IMR-90 (cell line): ENCODE measurements at regions not wholly inside any gene's neighbourhood (a gene's known extent, or its start where the extent isn't known, plus 50 kb on each side); places are given as distances from the start of the nearest gene placed in this dataset.

Experiments used
- ATAC-seq: fragments of 200-7000 bp; cut with Tn5 transposase; 2 replicates; pipeline ENCODE4 v1.9.1; 2020; ENCODE audit warnings: low read depth, mild to moderate bottlenecking, moderate library complexity
- BruUV-seq: library from RNA; stranded (reverse); fragments of 400-500 nt; replicated peaks from 2 replicates; lab custom pipeline; 2021; lab: Mats Ljungman, UMichigan
- CTCF ChIA-PET: fragments of 300-600 bp; formaldehyde crosslinking; extraction: SDS; loops from one replicate; lab custom pipeline; 2021; ENCODE audit warnings: antibody characterized with exemption; lab: Yijun Ruan, JAX
- POLR2A ChIA-PET: fragments of 300-600 bp; sonication (Branson Sonifier 250); formaldehyde crosslinking; loops from one replicate; lab custom pipeline; 2022; ENCODE audit warnings: antibody characterized with exemption; ENCODE audit not compliant: unreplicated experiment; lab: Charles Lee
- DNase-seq: peaks from one replicate; pipeline ENCODE4 v3.0.0; 2013
- H2AFZ ChIP-seq: replicated peaks from 2 replicates; pipeline ENCODE3; 2013; ENCODE audit warnings: low read length, mild to moderate bottlenecking; ENCODE audit not compliant: poor library complexity
- H2AK5ac ChIP-seq: 2 replicates; pipeline ENCODE4 v1.6.1; 2013; ENCODE audit warnings: low read depth, low read length, inconsistent platforms
- H2AK9ac ChIP-seq: replicated peaks from 2 replicates; pipeline ENCODE3; 2013; ENCODE audit warnings: mild to moderate bottlenecking, low read depth, low read length, moderate library complexity; ENCODE audit not compliant: poor library complexity
- H2BK120ac ChIP-seq: 2 replicates; pipeline ENCODE4 v1.6.1; 2013; ENCODE audit warnings: low read depth, low read length, inconsistent platforms
- H2BK15ac ChIP-seq: 3 replicates; pipeline ENCODE4 v1.6.1; 2013; ENCODE audit warnings: low read depth, low read length, inconsistent platforms
- H2BK20ac ChIP-seq: 2 replicates; pipeline ENCODE4 v1.6.1; 2013; ENCODE audit warnings: low read depth, mild to moderate bottlenecking, inconsistent platforms, low read length, moderate library complexity
- H2BK5ac ChIP-seq: 2 replicates; pipeline ENCODE4 v1.6.1; 2013; ENCODE audit warnings: mild to moderate bottlenecking, low read depth, low read length, inconsistent platforms; ENCODE audit not compliant: poor library complexity, severe bottlenecking
- H3K14ac ChIP-seq: replicated peaks from 2 replicates; pipeline ENCODE4 v1.6.1; 2013; ENCODE audit warnings: low read depth, low read length, inconsistent platforms
- H3K18ac ChIP-seq: 2 replicates; pipeline ENCODE4 v1.6.1; 2013; ENCODE audit warnings: low read depth, low read length, control low read depth
- H3K23ac ChIP-seq: 2 replicates; pipeline ENCODE4 v1.6.1; 2013; ENCODE audit warnings: low read depth, low read length, inconsistent platforms
- H3K27ac ChIP-seq: 2 replicates; pipeline ENCODE4 v1.5.1; 2013; ENCODE audit warnings: mild to moderate bottlenecking, control low read depth, low read length; ENCODE audit not compliant: insufficient read depth
- H3K27me3 ChIP-seq: 2 replicates; pipeline ENCODE4 v1.6.1; 2013; ENCODE audit warnings: low read length; ENCODE audit not compliant: control insufficient read depth, insufficient read depth
- H3K36me3 ChIP-seq: 2 replicates; pipeline ENCODE4 v1.6.1; 2013; ENCODE audit warnings: low read length, mixed read lengths; ENCODE audit not compliant: control insufficient read depth, insufficient read depth
- H3K4ac ChIP-seq: 2 replicates; pipeline ENCODE4 v1.6.1; 2013; ENCODE audit warnings: low read depth, low read length, inconsistent platforms
- H3K4me1 ChIP-seq: 2 replicates; pipeline ENCODE4 v1.6.1; 2013; ENCODE audit warnings: low read length, mixed read lengths; ENCODE audit not compliant: control insufficient read depth, insufficient read depth
- H3K4me2 ChIP-seq: 2 replicates; pipeline ENCODE4 v1.6.1; 2013; ENCODE audit warnings: low read depth, mild to moderate bottlenecking, control low read depth, low read length, moderate library complexity
- H3K4me3 ChIP-seq: 2 replicates; pipeline ENCODE4 v1.5.1; 2013; ENCODE audit warnings: low read depth, mild to moderate bottlenecking, control low read depth, low read length, moderate library complexity; ENCODE audit not compliant: insufficient read depth
- H3K56ac ChIP-seq: 2 replicates; pipeline ENCODE4 v1.6.1; 2013; ENCODE audit warnings: low read length, inconsistent platforms; ENCODE audit not compliant: insufficient read depth; ENCODE audit errors: extremely low read depth
- H3K79me1 ChIP-seq, 2 experiments: 2 replicates each; pipeline ENCODE4 v1.6.1; 2013; ENCODE audit warnings: low read length in 2 of 2, inconsistent platforms in 1 of 2, low read depth in 1 of 2
- H3K9ac ChIP-seq: 2 replicates; pipeline ENCODE4 v1.6.1; 2013; ENCODE audit warnings: low read depth, low read length, control low read depth
- H3K9me1 ChIP-seq: 2 replicates; pipeline ENCODE4 v1.6.1; 2013; ENCODE audit warnings: low read length, inconsistent platforms; ENCODE audit not compliant: insufficient read depth
- H3K9me3 ChIP-seq: 2 replicates; pipeline ENCODE4 v1.6.1; 2013; ENCODE audit warnings: low read length; ENCODE audit not compliant: control insufficient read depth, insufficient read depth
- H4K20me1 ChIP-seq: 2 replicates; pipeline ENCODE4 v1.6.1; 2013; ENCODE audit warnings: low read length, inconsistent platforms; ENCODE audit not compliant: insufficient read depth
- H4K5ac ChIP-seq: 2 replicates; pipeline ENCODE4 v1.6.1; 2013; ENCODE audit warnings: mild to moderate bottlenecking, low read depth, low read length, control low read depth
- H4K8ac ChIP-seq, 2 experiments: 2 replicates each; pipeline ENCODE4 v1.6.1; 2013; ENCODE audit warnings: low read depth in 2 of 2, low read length in 2 of 2, control low read depth in 1 of 2, inconsistent platforms in 1 of 2
- H4K91ac ChIP-seq: 2 replicates; pipeline ENCODE4 v1.6.1; 2013; ENCODE audit warnings: low read depth, low read length, inconsistent platforms; ENCODE audit not compliant: insufficient read depth
- BHLHE40 ChIP-seq: fragments of 150-350 bp; IDR thresholded peaks from 2 replicates; pipeline ENCODE4 v1.6.1; 2016; ENCODE audit warnings: mild to moderate bottlenecking, low read depth, low read length
- CEBPB ChIP-seq: IDR thresholded peaks from 2 replicates; pipeline ENCODE4 v1.6.1; 2012; ENCODE audit warnings: low read depth, low read length, improper control_type of control experiment
- CHD1 ChIP-seq: IDR thresholded peaks from 2 replicates; pipeline ENCODE4 v1.6.1; 2012; ENCODE audit warnings: low read depth, low read length, improper control_type of control experiment
- ELK1 ChIP-seq: fragments of 150-350 bp; IDR thresholded peaks from 2 replicates; pipeline ENCODE4 v1.6.1; 2016; ENCODE audit warnings: low read depth, mild to moderate bottlenecking, low read length, moderate library complexity, borderline replicate concordance
- FOS ChIP-seq: fragments of 150-350 bp; IDR thresholded peaks from 2 replicates; pipeline ENCODE4 v1.6.1; 2016; ENCODE audit warnings: low read depth, low read length
- MAFK ChIP-seq: IDR thresholded peaks from 2 replicates; pipeline ENCODE4 v1.6.1; 2012; ENCODE audit warnings: low read depth, low read length, improper control_type of control experiment
- MAZ ChIP-seq: IDR thresholded peaks from 2 replicates; pipeline ENCODE4 v1.6.1; 2012; ENCODE audit warnings: low read depth, mild to moderate bottlenecking, low read length, improper control_type of control experiment, moderate library complexity, borderline replicate concordance
- MXI1 ChIP-seq: IDR thresholded peaks from 2 replicates; pipeline ENCODE4 v1.6.1; 2012; ENCODE audit warnings: low read depth, mild to moderate bottlenecking, low read length, moderate library complexity, borderline replicate concordance
- NFE2L2 ChIP-seq: fragments of 150-350 bp; IDR thresholded peaks from 2 replicates; pipeline ENCODE4 v1.6.1; 2016; ENCODE audit warnings: low read depth, mild to moderate bottlenecking, low read length
- POLR2A ChIP-seq: IDR thresholded peaks from 2 replicates; pipeline ENCODE4 v1.6.1; 2012; ENCODE audit warnings: mild to moderate bottlenecking, low read depth, low read length
- RCOR1 ChIP-seq: IDR thresholded peaks from 2 replicates; pipeline ENCODE4 v1.6.1; 2012; ENCODE audit warnings: mild to moderate bottlenecking, low read length, improper control_type of control experiment; ENCODE audit not compliant: insufficient replicate concordance
- SMC3 ChIP-seq: fragments of 150-350 bp; IDR thresholded peaks from 2 replicates; pipeline ENCODE4 v1.6.1; 2016; ENCODE audit warnings: low read depth, mild to moderate bottlenecking, antibody characterized with exemption, low read length, moderate library complexity
- USF2 ChIP-seq: fragments of 150-350 bp; IDR thresholded peaks from 2 replicates; pipeline ENCODE4 v1.6.1; 2017; ENCODE audit warnings: mild to moderate bottlenecking, antibody characterized with exemption, low read length, low read depth
- WGBS, 2 experiments: methylation state at CpG; one replicate each; pipeline versions ENCODE4 v1.1.5 to v1.1.7; 2013; ENCODE audit warnings: missing lambda C conversion rate in 2 of 2; ENCODE audit not compliant: insufficient read length in 1 of 2; ENCODE audit errors: extremely low coverage in 2 of 2; 5-methylcytosine and 5-hydroxymethylcytosine counted together
- dilution Hi-C: fragments of 300-500 bp; cut with HindIII; formaldehyde crosslinking; loops from one replicate; pipeline ENCODE4 v1.14.3; 2018; ENCODE audit warnings: low sequenced_read_pairs; ENCODE audit not compliant: unreplicated experiment
- in situ Hi-C: fragments of 300-500 bp; cut with MboI; formaldehyde crosslinking; loops from 3 replicates; pipeline ENCODE4 v1.14.3; 2019; ENCODE audit warnings: low sequenced_read_pairs, inconsistent platforms, mixed read lengths
- intact Hi-C: fragments of 100-400 bp; cut with micrococcal nuclease; formaldehyde crosslinking; loops from 2 replicates; pipeline ENCODE4 v1.10.0; 2022

- BruUV-seq: no TSS peak
Measured at GRCh38 chr4:125732632-125733031, 417.9 kb downstream of the FAT4 start.

More at GRCh38 chr4:125732632-125733031, 417.9 kb downstream of the FAT4 start:
- no peak overlapping the region for H4K91ac ChIP-seq
- peak overlapping the region; percentile 33; the same call in 1 of the 2 replicates for H2BK20ac ChIP-seq
- no peaks in the 10 kb centered on the region for H3K27me3 ChIP-seq
- no peak overlapping the region for H2BK5ac ChIP-seq
- dilution Hi-C loops: no loop called here
- H3K9me1 ChIP-seq: peaks cover 7% of the 10 kb centered on the region
- H3K4me3 ChIP-seq: no peak overlapping the region
- no peak overlapping the region for H3K4ac ChIP-seq
- H3K27ac ChIP-seq: no peak overlapping the region
- no peak overlapping the region for H2BK15ac ChIP-seq
- H4K20me1 ChIP-seq: no peaks in the 10 kb centered on the region
- TF ChIP-seq USF2: no peak
- no peak for TF ChIP-seq NFE2L2
- TF ChIP-seq RCOR1: no peak
- no peak for TF ChIP-seq MAFK
- no peak for TF ChIP-seq POLR2A
- TF ChIP-seq ELK1: no peak
- TF ChIP-seq FOS: no peak
- TF ChIP-seq CHD1: no peak
- no peak for TF ChIP-seq MAZ
- TF ChIP-seq BHLHE40: no peak
- no peak for TF ChIP-seq MXI1
- TF ChIP-seq SMC3: no peak
- no peak for TF ChIP-seq CEBPB
- no peak overlapping the region for H2AFZ ChIP-seq
- no peaks in the 10 kb centered on the region for H3K36me3 ChIP-seq
- no peak overlapping the region for H3K23ac ChIP-seq
- H3K56ac ChIP-seq: no peak overlapping the region
- no peak overlapping the region for H3K9ac ChIP-seq
- ATAC-seq (no peak), DNase-seq (no peak)
- no peak overlapping the region for H3K4me2 ChIP-seq
- H3K18ac ChIP-seq: no peak overlapping the region
- no peaks in the 10 kb centered on the region for H3K79me1 ChIP-seq
- H2AK9ac ChIP-seq: no peak overlapping the region
- H3K14ac ChIP-seq: no peak overlapping the region
- WGBS, 2 experiments: no CpG with 5 or more reads among the region's 1 CpG
- ChIA-PET CTCF (interaction anchor here (0.8 kb wide), 1 partner anchor 345 kb away, joined by 3 read pairs; no protein-coding TSS in a partner anchor), POLR2A (no interaction called here)
- H2AK5ac ChIP-seq: no peak overlapping the region
- H3K9me3 ChIP-seq: no peaks in the 10 kb centered on the region
- peak overlapping the region; percentile 21; the same call in 1 of the 2 replicates for H2BK120ac ChIP-seq
- H4K8ac ChIP-seq: no peak overlapping the region
- no peak overlapping the region for H4K5ac ChIP-seq
- in situ Hi-C loops: no loop called here
- intact Hi-C loops: no loop called here
- H3K4me1 ChIP-seq: peaks cover 15% of the 10 kb centered on the region
